GM12864 (cell line): ENCODE measurements at regions not wholly inside any gene's neighbourhood (a gene's known extent, or its start where the extent isn't known, plus 50 kb on each side); places are given as distances from the start of the nearest gene placed in this dataset.

Experiments
- DNase-seq: peaks from one replicate; pipeline ENCODE4 v3.0.0-alpha.2; 2011; ENCODE audit warnings: low read depth
- H3K4me3 ChIP-seq: 2 replicates; pipeline ENCODE4 v1.5.1; 2011; ENCODE audit warnings: mild to moderate bottlenecking, low read depth, low read length, control low read depth
- TF ChIP-seq, protein P1 (sequence below): IDR thresholded peaks from 2 replicates; pipeline ENCODE4 v1.5.1; 2011; ENCODE audit warnings: low read depth, mild to moderate bottlenecking, moderate library complexity, low read length, control low read depth, inconsistent platforms; ENCODE audit errors: missing control alignments

DNA sequence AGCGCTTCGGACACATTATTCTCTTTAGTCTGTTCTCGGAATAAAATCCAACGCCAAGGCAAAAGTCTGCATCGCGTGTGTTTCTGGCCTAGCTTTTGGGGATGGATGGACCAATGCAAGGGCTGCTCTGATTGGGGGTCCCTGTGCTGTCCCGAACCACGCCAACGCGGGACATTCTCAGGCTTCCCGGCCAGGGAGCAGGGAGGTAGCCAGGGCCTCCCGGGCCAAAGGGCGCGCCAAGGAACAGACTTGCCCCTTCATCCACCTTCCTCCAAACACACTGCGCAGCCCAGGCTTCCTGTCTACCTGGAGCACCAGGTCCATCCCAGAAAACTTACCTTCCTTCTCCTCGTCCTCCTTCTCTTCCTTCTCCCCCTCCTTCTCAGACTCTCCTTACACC, 113.0 kb upstream of the SELENOP start:
- no peak for DNase-seq
- TF ChIP-seq, protein P1, sequence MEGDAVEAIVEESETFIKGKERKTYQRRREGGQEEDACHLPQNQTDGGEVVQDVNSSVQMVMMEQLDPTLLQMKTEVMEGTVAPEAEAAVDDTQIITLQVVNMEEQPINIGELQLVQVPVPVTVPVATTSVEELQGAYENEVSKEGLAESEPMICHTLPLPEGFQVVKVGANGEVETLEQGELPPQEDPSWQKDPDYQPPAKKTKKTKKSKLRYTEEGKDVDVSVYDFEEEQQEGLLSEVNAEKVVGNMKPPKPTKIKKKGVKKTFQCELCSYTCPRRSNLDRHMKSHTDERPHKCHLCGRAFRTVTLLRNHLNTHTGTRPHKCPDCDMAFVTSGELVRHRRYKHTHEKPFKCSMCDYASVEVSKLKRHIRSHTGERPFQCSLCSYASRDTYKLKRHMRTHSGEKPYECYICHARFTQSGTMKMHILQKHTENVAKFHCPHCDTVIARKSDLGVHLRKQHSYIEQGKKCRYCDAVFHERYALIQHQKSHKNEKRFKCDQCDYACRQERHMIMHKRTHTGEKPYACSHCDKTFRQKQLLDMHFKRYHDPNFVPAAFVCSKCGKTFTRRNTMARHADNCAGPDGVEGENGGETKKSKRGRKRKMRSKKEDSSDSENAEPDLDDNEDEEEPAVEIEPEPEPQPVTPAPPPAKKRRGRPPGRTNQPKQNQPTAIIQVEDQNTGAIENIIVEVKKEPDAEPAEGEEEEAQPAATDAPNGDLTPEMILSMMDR: no peak
- H3K4me3 ChIP-seq: no peak overlapping the region

DNA sequence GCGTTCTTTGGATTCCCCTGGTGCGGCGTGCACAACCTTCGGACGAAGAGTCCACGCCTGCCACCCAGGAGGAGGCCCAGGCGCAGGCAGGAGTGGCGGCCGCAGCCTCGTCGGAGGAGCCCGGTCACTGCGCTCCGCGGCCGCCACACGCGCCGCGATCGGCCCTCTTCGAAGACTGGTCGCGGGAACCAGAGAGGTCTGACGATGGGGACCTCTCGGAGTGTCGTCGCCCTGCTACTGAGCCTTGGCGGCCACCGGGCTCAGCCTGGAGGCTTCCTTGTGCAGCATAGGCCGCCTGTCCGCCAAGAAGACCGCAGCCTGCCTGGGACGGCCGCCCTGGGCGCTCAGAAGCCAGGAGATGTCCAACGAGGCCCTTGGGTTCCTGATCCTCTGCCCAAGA, 112.5 kb upstream of the SELENOP start:
- TF ChIP-seq, protein P1: no peak
- H3K4me3 ChIP-seq: no peak overlapping the region
- no peak for DNase-seq

DNA sequence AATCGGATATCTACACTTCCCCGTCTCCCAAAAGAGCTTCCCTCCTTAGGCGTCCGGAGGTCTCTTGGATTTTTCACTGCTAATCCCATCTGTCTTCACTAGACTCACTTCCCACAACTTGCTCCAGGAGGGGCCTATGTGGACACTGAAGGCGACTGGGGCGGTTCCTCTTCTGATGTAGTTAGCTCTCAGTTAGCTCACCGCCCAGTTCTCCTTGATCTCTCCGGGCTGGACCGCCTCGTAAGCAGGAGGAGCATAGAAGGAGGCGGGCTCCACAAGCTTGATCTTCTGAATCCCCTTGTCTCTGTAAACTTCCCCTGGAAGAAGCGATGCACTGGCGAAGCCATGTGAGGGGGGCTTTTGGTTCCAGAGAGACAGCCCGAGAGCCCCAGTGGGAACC, 112.0 kb upstream of the SELENOP start:
- H3K4me3 ChIP-seq: no peak overlapping the region
- no peak for DNase-seq

DNA sequence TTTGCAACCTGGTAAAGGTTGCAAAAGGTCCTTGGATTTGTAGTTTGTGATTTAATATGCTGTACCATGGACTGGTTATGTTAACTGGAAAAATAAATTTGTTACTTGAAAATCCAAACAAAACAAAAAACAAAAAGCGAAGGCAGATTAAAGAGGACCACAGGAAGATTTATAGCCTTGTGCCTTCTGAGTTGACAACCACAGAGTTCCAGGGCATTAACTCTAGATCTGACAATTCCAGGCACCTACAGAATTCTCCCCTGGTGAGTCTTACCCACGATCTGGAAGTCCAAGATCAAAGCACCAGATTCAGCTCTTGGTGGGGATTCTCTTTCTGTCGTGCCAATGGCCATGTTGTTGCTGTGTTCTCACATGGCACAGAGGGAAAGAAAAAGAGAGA, 107.9 kb upstream of the SELENOP start:
- no peak for DNase-seq
- no peak overlapping the region for H3K4me3 ChIP-seq
- TF ChIP-seq, protein P1: no peak

More for the DNA sequence above, 112.0 kb upstream of the SELENOP start:
- TF ChIP-seq, protein P1: no peak

DNA sequence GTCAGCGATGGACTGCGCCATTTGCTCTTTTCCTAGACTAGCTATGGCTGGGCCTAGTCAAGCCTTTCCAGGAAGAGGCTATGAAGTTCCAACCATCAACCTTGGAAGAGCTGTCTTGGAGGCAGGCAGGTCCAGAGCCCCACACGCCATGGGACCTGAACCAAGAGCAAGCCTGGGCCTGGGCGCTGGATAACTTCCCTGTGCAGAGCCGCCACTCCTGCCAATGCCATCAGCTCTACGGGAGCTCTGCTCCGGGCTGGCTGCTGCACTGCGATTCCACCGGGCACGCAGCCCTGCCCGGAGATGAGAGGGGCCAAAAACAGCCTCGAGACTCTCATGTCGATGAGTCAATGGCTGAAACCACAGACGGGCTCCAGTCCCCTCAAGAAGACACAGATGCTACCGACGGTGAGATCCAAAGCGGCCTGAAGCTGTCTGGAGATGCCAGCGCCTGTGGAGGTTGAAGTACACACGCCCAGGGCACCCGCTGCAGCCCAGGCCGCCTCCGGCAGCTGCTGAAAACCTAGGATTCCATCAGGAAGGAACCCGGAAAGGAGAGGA, 103.7 kb upstream of the SELENOP start:
- no peak for DNase-seq
- TF ChIP-seq, protein P1: no peak
- H3K4me3 ChIP-seq: no peak overlapping the region

DNA sequence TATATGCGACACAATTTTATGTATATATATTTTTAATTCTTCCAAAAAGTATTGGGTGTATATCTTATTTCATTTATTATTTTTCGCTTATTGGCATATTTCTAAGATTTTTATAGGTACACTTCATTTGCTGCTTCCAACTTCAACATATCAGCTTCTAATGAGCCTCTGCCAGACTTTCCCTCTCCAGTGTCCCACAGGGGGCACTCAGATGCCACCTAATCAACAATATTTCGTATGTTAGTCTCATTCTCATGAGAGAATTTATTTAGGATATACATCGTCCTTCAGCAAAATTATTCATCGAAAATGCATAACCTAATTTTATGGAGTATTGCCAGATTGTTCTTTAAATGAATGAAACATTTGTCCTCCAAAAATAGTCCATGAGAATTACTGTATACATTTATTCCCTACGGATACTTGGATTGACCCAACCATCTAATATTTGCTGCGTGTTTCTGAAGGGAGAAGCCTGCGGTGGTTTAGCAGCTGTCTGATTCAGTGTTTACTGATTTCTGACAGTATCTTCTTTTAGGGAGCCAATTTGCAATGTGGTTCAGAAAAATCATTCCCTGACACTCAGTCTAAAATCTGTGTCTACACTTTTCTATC, 100.6 kb upstream of the SELENOP start:
- no peak overlapping the region for H3K4me3 ChIP-seq
- DNase-seq: no peak
- TF ChIP-seq, protein P1: no peak
